GM18511 (cell line): ENCODE measurements at regions not wholly inside any gene's neighbourhood (a gene's known extent, or its start where the extent isn't known, plus 50 kb on each side); places are given as distances from the start of the nearest gene placed in this dataset.

Experiments used
- ATAC-seq: cut with Tn5 transposase; IDR thresholded peaks from one replicate; pipeline ENCODE4 v1.9.1; 2021; ENCODE audit warnings: mild to moderate bottlenecking, moderate library complexity; ENCODE audit not compliant: unreplicated experiment

GRCh38 chr5:15026944-15027343, 155.4 kb upstream of the ANKH start:
- ATAC-seq, result no peak

- no peak for ATAC-seq
Observed at GRCh38 chr5:15026011-15026893, 154.7 kb upstream of the ANKH start.

- ATAC-seq, result no peak
Observed at GRCh38 chr5:15023846-15024245, 152.3 kb upstream of the ANKH start.

- no peak for ATAC-seq
Observed at GRCh38 chr5:15023266-15023665, 151.7 kb upstream of the ANKH start.

- no peak for ATAC-seq
Observed at GRCh38 chr5:15021266-15022046, 149.9 kb upstream of the ANKH start.

- no peak for ATAC-seq
Observed at GRCh38 chr5:15020736-15021135, 149.2 kb upstream of the ANKH start.

- no peak for ATAC-seq
Observed at GRCh38 chr5:15014809-15015208, 143.2 kb upstream of the ANKH start.

- peak; percentile 79 for ATAC-seq
Observed at GRCh38 chr5:15013654-15014463, 142.3 kb upstream of the ANKH start.

- ATAC-seq, result no peak
Observed at GRCh38 chr5:15012061-15012460, 140.5 kb upstream of the ANKH start.

GRCh38 chr5:15010936-15011335, 139.4 kb upstream of the ANKH start:
- ATAC-seq, result no peak

GRCh38 chr5:15009420-15009819, 137.8 kb upstream of the ANKH start:
- no peak for ATAC-seq

- no peak for ATAC-seq
Observed at GRCh38 chr5:15008921-15009320, 137.3 kb upstream of the ANKH start.

- ATAC-seq, result no peak
Observed at GRCh38 chr5:15008476-15008875, 136.9 kb upstream of the ANKH start.

- no peak for ATAC-seq
Observed at GRCh38 chr5:15007646-15008045, 136.1 kb upstream of the ANKH start.

GRCh38 chr5:15004506-15004905, 132.9 kb upstream of the ANKH start:
- no peak for ATAC-seq

GRCh38 chr5:15003511-15003920, 131.9 kb upstream of the ANKH start:
- peak; percentile 97 for ATAC-seq

- ATAC-seq, result no peak
Observed at GRCh38 chr5:15002791-15003190, 131.2 kb upstream of the ANKH start.

GRCh38 chr5:15002173-15002572, 130.6 kb upstream of the ANKH start:
- ATAC-seq, result no peak

- no peak for ATAC-seq
Observed at GRCh38 chr5:15001517-15001916, 129.9 kb upstream of the ANKH start.

GRCh38 chr5:14998491-14998890, 126.9 kb upstream of the ANKH start:
- ATAC-seq, result no peak

- ATAC-seq, result peak; percentile 91
Observed at GRCh38 chr5:14996997-14997396, 125.4 kb upstream of the ANKH start.
